KOPT-K1 (cell line): ENCODE measurements at regions not wholly inside any gene's neighbourhood (a gene's known extent, or its start where the extent isn't known, plus 50 kb on each side); places are given as distances from the start of the nearest gene placed in this dataset.
"Not testable (repeated sequence)": the region's sequence is repeated elsewhere in the genome, so short reads cannot be mapped to it uniquely, and the experiment has no call there.

Experiments
- H3K27ac ChIP-seq: fragments of 200-600 bp; sonication (generic); 2 replicates; pipeline ENCODE4 v1.5.1; 2016; ENCODE audit warnings: antibody characterized with exemption, mild to moderate bottlenecking, low read depth, low read length; ENCODE audit not compliant: poor library complexity, severe bottlenecking
- H3K36me3 ChIP-seq: fragments of 200-600 bp; sonication (generic); 2 replicates; pipeline ENCODE4 v1.5.1; 2017; ENCODE audit warnings: antibody characterized with exemption, mild to moderate bottlenecking, low read length, moderate library complexity; ENCODE audit not compliant: insufficient read depth
- H3K9me3 ChIP-seq: fragments of 200-600 bp; sonication (generic); 2 replicates; pipeline ENCODE4 v1.5.1; 2017; ENCODE audit warnings: antibody characterized with exemption, low read length, mild to moderate bottlenecking; ENCODE audit not compliant: insufficient read depth, poor library complexity, severe bottlenecking

GRCh38 chr10:78335371-78335690 is 301.7 kb downstream of the RPS24 start:
- Histone ChIP-seq H3K9me3 (no peaks in the 10 kb centered on the region), H3K27ac (no peak overlapping the region), H3K36me3 (no peaks in the 10 kb centered on the region)

GRCh38 chr10:78335691-78336401 is 302.2 kb downstream of the RPS24 start:
- no peak overlapping the region for H3K27ac ChIP-seq
- H3K9me3 ChIP-seq: no peaks in the 10 kb centered on the region
- no peaks in the 10 kb centered on the region for H3K36me3 ChIP-seq

- Histone ChIP-seq H3K9me3 (no peaks in the 10 kb centered on the region), H3K36me3 (no peaks in the 10 kb centered on the region), H3K27ac (no peak overlapping the region)
These were observed 302.7 kb downstream of the RPS24 start for GRCh38 chr10:78336402-78336791.

GRCh38 chr10:78337016-78337415 is 303.4 kb downstream of the RPS24 start:
- Histone ChIP-seq H3K36me3 (no peaks in the 10 kb centered on the region), H3K9me3 (no peaks in the 10 kb centered on the region), H3K27ac (no peak overlapping the region)

GRCh38 chr10:78337646-78338391 is 304.2 kb downstream of the RPS24 start:
- Histone ChIP-seq H3K9me3 (no peaks in the 10 kb centered on the region), H3K27ac (no peak overlapping the region), H3K36me3 (no peaks in the 10 kb centered on the region)

- Histone ChIP-seq H3K27ac (no peak overlapping the region), H3K36me3 (no peaks in the 10 kb centered on the region), H3K9me3 (no peaks in the 10 kb centered on the region)
These were observed 305.1 kb downstream of the RPS24 start for GRCh38 chr10:78338717-78339116.

- Histone ChIP-seq H3K36me3 (no peaks in the 10 kb centered on the region), H3K9me3 (no peaks in the 10 kb centered on the region), H3K27ac (no peak overlapping the region)
These were observed 305.6 kb downstream of the RPS24 start for GRCh38 chr10:78339251-78339650.

GRCh38 chr10:78341953-78342614 is 308.4 kb downstream of the RPS24 start:
- Histone ChIP-seq H3K36me3 (no peaks in the 10 kb centered on the region), H3K27ac (no peak overlapping the region), H3K9me3 (no peaks in the 10 kb centered on the region)

GRCh38 chr10:78342827-78343653 is 309.4 kb downstream of the RPS24 start:
- H3K27ac ChIP-seq: no peak overlapping the region
- no peaks in the 10 kb centered on the region for H3K9me3 ChIP-seq
- no peaks in the 10 kb centered on the region for H3K36me3 ChIP-seq

GRCh38 chr10:78344257-78344656 is 310.6 kb downstream of the RPS24 start:
- not testable (repeated sequence) for H3K36me3 ChIP-seq, H3K9me3 ChIP-seq, H3K27ac ChIP-seq

GRCh38 chr10:78345515-78345914 is 311.9 kb downstream of the RPS24 start:
- not testable (repeated sequence) for H3K36me3 ChIP-seq, H3K9me3 ChIP-seq, H3K27ac ChIP-seq

GRCh38 chr10:78346721-78347120 is 313.1 kb downstream of the RPS24 start:
- H3K36me3 ChIP-seq: no peaks in the 10 kb centered on the region
- no peak overlapping the region for H3K27ac ChIP-seq
- no peaks in the 10 kb centered on the region for H3K9me3 ChIP-seq

- Histone ChIP-seq H3K36me3 (no peaks in the 10 kb centered on the region), H3K27ac (no peak overlapping the region), H3K9me3 (no peaks in the 10 kb centered on the region)
These were observed 314.9 kb downstream of the RPS24 start for GRCh38 chr10:78348411-78349164.

- H3K36me3 ChIP-seq: no peaks in the 10 kb centered on the region
- no peaks in the 10 kb centered on the region for H3K9me3 ChIP-seq
- H3K27ac ChIP-seq: no peak overlapping the region
These were observed 315.5 kb downstream of the RPS24 start for GRCh38 chr10:78349165-78349516.
